T-cell (primary cell): ENCODE measurements at regions not wholly inside any gene's neighbourhood (a gene's known extent, or its start where the extent isn't known, plus 50 kb on each side); places are given as distances from the start of the nearest gene placed in this dataset.

Experiments
- ATAC-seq, 4 experiments: fragments of 200-7000 bp in 3 of 4; fragments of 150-1000 bp in 1 of 4; cut with Tn5 transposase; replicated peaks in 1 of 4; 1 replicate in 3 of 4; 2 replicates in 1 of 4; pipeline ENCODE4 v1.10.0; 2021; ENCODE audit warnings: moderate library complexity in 3 of 4, mild to moderate bottlenecking in 2 of 4, moderate number of reproducible peaks in 1 of 4
- CTCF ChIA-PET, 2 donors: fragments of 300-600 bp; sonication (Branson Sonifier 250); formaldehyde crosslinking; loops; one replicate each; lab custom pipeline; 2022; ENCODE audit warnings: antibody characterized with exemption in 2 of 2; lab: Charles Lee
- POLR2A ChIA-PET, 2 donors: fragments of 300-600 bp; sonication (Branson Sonifier 250); formaldehyde crosslinking; loops; one replicate each; lab custom pipeline; 2022; ENCODE audit warnings: antibody characterized with exemption in 2 of 2; lab: Charles Lee
- DNase-seq, 35 experiments: peaks; one replicate each; pipeline versions ENCODE4 v3.0.0 to v3.0.0-alpha.2; 2013 to 2023
- H3K27ac ChIP-seq: one replicate; pipeline ENCODE4 v1.5.1; 2013; ENCODE audit warnings: low read length
- H3K27me3 ChIP-seq, 2 experiments: replicated peaks in 1 of 2; 1 replicate in 1 of 2; 2 replicates in 1 of 2; pipeline versions ENCODE4 v1.6.1 to v1.7.0; 2013; ENCODE audit warnings: low read length in 1 of 2, mixed read lengths in 1 of 2; ENCODE audit not compliant: control insufficient read depth in 2 of 2, insufficient read depth in 2 of 2; ENCODE audit errors: extremely low read depth in 1 of 2
- H3K36me3 ChIP-seq, 2 donors: 1 replicate in 1 of 2; 2 replicates in 1 of 2; pipeline versions ENCODE4 v1.6.1 to v1.7.0; 2013; ENCODE audit warnings: low read length in 1 of 2; ENCODE audit not compliant: control insufficient read depth in 2 of 2, insufficient read depth in 1 of 2; ENCODE audit errors: extremely low read depth in 1 of 2
- H3K4me1 ChIP-seq, 2 experiments: 1 replicate in 1 of 2; 2 replicates in 1 of 2; pipeline versions ENCODE4 v1.6.1 to v1.7.0; 2013; ENCODE audit warnings: low read length in 2 of 2, mixed read lengths in 1 of 2; ENCODE audit not compliant: insufficient read depth in 2 of 2, control insufficient read depth in 1 of 2; ENCODE audit errors: extremely low read depth in 1 of 2
- H3K4me3 ChIP-seq, 2 donors: 1 replicate in 1 of 2; 2 replicates in 1 of 2; pipeline versions ENCODE4 v1.5.1 to v1.7.0; 2013; ENCODE audit warnings: mild to moderate bottlenecking in 2 of 2, low read length in 1 of 2, moderate library complexity in 1 of 2; ENCODE audit not compliant: control insufficient read depth in 1 of 2; ENCODE audit errors: extremely low read depth in 1 of 2
- H3K9me3 ChIP-seq: 2 replicates; pipeline ENCODE4 v1.7.0; 2013
- H3K27ac Mint-ChIP-seq, 2 donors: one replicate each; pipeline ENCODE4 v1.8.0; 2020 to 2021; ENCODE audit warnings: mild to moderate bottlenecking in 2 of 2, mixed read lengths in 2 of 2
- H3K27me3 Mint-ChIP-seq, 2 donors: one replicate each; pipeline ENCODE4 v1.8.0; 2021 to 2022; ENCODE audit warnings: mixed read lengths in 2 of 2
- H3K36me3 Mint-ChIP-seq: one replicate; pipeline ENCODE4 v1.8.0; 2021; ENCODE audit warnings: mixed read lengths
- H3K4me1 Mint-ChIP-seq, 3 donors: one replicate each; pipeline ENCODE4 v1.8.0; 2020 to 2022; ENCODE audit warnings: mixed read lengths in 3 of 3, mild to moderate bottlenecking in 1 of 3
- H3K4me3 Mint-ChIP-seq, 3 donors: one replicate each; pipeline ENCODE4 v1.8.0; 2020 to 2022; ENCODE audit warnings: mild to moderate bottlenecking in 3 of 3, mixed read lengths in 3 of 3, moderate library complexity in 3 of 3
- H3K9me3 Mint-ChIP-seq, 3 donors: one replicate each; pipeline ENCODE4 v1.8.0; 2020 to 2022; ENCODE audit warnings: mixed read lengths in 3 of 3
- WGBS: methylation state at CpG from one replicate; pipeline ENCODE4 v1.1.5; 2013; ENCODE audit warnings: missing lambda C conversion rate; ENCODE audit not compliant: insufficient coverage; 5-methylcytosine and 5-hydroxymethylcytosine counted together

DNA sequence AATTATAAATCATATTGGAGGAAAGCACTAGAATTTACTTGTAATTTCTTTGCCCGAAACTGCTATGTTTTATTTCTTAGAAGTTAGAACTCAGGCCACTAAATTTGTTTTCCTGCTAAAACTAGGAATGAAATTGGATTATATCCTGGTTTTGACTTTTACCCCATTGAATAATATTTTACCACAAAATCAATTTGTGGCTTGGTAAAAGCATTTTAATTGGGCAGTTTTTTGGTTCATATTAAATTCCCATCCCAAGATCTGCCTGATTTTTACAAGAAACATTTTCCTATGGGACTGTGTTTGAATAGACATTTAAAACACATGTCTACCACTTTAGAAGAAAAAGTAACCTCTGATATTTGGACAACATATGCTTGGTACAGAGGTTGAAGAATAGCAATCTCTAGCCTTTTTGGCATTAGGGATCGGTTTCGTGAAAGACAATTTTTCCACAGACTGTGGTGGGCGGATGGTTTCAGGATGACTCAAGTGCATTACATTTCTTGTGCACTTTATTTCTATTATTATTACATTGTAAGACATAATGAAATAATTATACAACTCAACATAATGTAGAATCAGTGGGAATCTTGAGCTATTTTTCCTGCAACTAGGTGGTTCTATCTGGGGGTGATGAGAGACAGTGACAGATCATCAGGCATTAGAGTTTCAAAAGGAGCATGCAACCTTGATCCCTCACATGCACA is 565.6 kb downstream of the PRR16 start:
- H3K9me3 ChIP-seq: no peaks in the 10 kb centered on the region
- no peaks in the 10 kb centered on the region for H3K27me3 ChIP-seq
- H3K36me3 Mint-ChIP-seq: no peaks in the 10 kb centered on the region
- no peak overlapping the region for H3K4me3 ChIP-seq
- ATAC-seq: no peak
- H3K4me1 ChIP-seq: no peaks in the 10 kb centered on the region
- no CpG with 5 or more reads among the region's 4 CpGs for WGBS
- POLR2A ChIA-PET: no interaction called here
- H3K36me3 ChIP-seq: no peaks in the 10 kb centered on the region
- no peak for DNase-seq
- no peak overlapping the region for H3K4me3 Mint-ChIP-seq
- no peaks in the 10 kb centered on the region for H3K4me1 Mint-ChIP-seq
- H3K27ac ChIP-seq: no peak overlapping the region
- CTCF ChIA-PET: no interaction called here
- H3K27ac Mint-ChIP-seq: no peak overlapping the region
- H3K27me3 Mint-ChIP-seq: no peaks in the 10 kb centered on the region
- peaks cover 0 to 7% (median 5%) of the 10 kb centered on the region in 3 donors for H3K9me3 Mint-ChIP-seq

DNA sequence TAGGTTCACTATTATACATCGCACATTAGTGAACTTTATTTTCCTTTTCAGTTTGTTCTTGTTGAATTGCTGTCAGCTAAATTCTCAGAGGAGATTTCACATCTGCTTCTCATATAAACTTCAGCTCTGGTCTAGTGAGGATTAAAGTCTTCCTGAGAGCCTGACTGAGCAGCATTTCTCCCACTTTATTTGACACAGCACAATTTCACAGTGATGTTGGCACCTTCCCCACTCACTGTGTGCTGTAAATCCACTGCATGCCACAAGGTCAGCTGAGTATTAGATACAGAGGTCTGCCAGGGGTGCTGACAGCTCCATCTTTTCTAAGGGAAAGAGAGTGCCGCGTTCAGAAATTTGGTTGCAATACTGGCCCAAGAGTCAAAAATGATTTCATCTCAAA is 567.4 kb downstream of the PRR16 start:
- CTCF ChIA-PET: no interaction called here
- 100% methylated on average over 2 of the region's 3 CpGs for WGBS
- H3K4me3 ChIP-seq: no peak overlapping the region
- no peaks in the 10 kb centered on the region for H3K4me1 Mint-ChIP-seq
- ATAC-seq (no peak), DNase-seq (no peak)
- H3K4me3 Mint-ChIP-seq: no peak overlapping the region
- no peaks in the 10 kb centered on the region for H3K36me3 ChIP-seq
- no peaks in the 10 kb centered on the region for H3K27me3 Mint-ChIP-seq
- POLR2A ChIA-PET: no interaction called here
- H3K9me3 Mint-ChIP-seq: peaks cover 0 to 9% (median 7%) of the 10 kb centered on the region in 3 donors
- H3K27ac ChIP-seq: no peak overlapping the region
- no peaks in the 10 kb centered on the region for H3K9me3 ChIP-seq
- no peak overlapping the region for H3K27ac Mint-ChIP-seq
- no peaks in the 10 kb centered on the region for H3K36me3 Mint-ChIP-seq
- no peaks in the 10 kb centered on the region for H3K27me3 ChIP-seq
- H3K4me1 ChIP-seq: no peaks in the 10 kb centered on the region

- Histone ChIP-seq H3K9me3 (no peaks in the 10 kb centered on the region), H3K27ac (no peak overlapping the region), H3K36me3 (no peaks in the 10 kb centered on the region), H3K4me3 (no peak overlapping the region), H3K27me3 (no peaks in the 10 kb centered on the region), H3K4me1 (no peaks in the 10 kb centered on the region)
- Mint-ChIP-seq H3K27me3 (no peaks in the 10 kb centered on the region), H3K27ac (no peak overlapping the region), H3K36me3 (no peaks in the 10 kb centered on the region), H3K9me3 (peaks cover 2 to 12% (median 8%) of the 10 kb centered on the region in 3 donors), H3K4me1 (no peaks in the 10 kb centered on the region), H3K4me3 (no peak overlapping the region)
- ATAC-seq (no peak), DNase-seq (no peak)
- ChIA-PET CTCF (no interaction called here), POLR2A (no interaction called here)
Observed at GRCh38 chr5:121033334-121033733, 569.2 kb downstream of the PRR16 start.

DNA sequence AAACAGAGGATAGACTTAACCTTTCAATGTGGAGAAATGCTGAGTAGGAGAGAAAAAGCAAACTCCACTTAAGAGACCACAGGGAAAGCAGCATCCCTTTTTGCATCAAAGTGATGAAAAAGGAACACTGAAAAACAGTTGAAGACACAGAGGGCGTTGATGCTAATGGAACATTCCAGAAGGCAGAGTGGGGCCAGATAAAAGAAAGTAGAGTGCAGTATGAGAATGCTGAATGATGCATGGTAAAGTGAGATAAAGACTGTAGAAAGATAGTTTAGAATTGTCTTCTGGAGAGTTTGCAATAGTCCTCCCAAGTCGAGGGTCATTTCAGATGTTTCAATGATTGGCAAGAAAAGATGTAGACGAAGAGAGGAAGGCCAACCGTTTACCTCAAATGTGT is 574.3 kb downstream of the PRR16 start:
- no peaks in the 10 kb centered on the region for H3K36me3 ChIP-seq
- no peak for ATAC-seq
- no peak overlapping the region for H3K27ac Mint-ChIP-seq
- H3K4me1 ChIP-seq: no peaks in the 10 kb centered on the region
- H3K4me1 Mint-ChIP-seq: no peaks in the 10 kb centered on the region
- no peak overlapping the region for H3K27ac ChIP-seq
- ChIA-PET CTCF (no interaction called here), POLR2A (no interaction called here)
- DNase-seq: no peak
- H3K27me3 Mint-ChIP-seq: no peaks in the 10 kb centered on the region
- H3K4me3 Mint-ChIP-seq: no peak overlapping the region
- no peaks in the 10 kb centered on the region for H3K27me3 ChIP-seq
- no peak overlapping the region for H3K4me3 ChIP-seq
- WGBS: 38% methylated on average over 1 of the region's 4 CpGs
- no peaks in the 10 kb centered on the region for H3K36me3 Mint-ChIP-seq
- H3K9me3 Mint-ChIP-seq: peaks cover 13 to 15% (median 15%) of the 10 kb centered on the region in 3 donors
- no peaks in the 10 kb centered on the region for H3K9me3 ChIP-seq

- Mint-ChIP-seq H3K4me3 (no peak overlapping the region), H3K27ac (no peak overlapping the region), H3K9me3 (peaks cover 0 to 8% (median 6%) of the 10 kb centered on the region in 3 donors), H3K27me3 (no peaks in the 10 kb centered on the region), H3K36me3 (no peaks in the 10 kb centered on the region), H3K4me1 (no peaks in the 10 kb centered on the region)
- ChIA-PET POLR2A (no interaction called here), CTCF (no interaction called here)
- Histone ChIP-seq H3K4me3 (no peak overlapping the region), H3K27ac (no peak overlapping the region), H3K9me3 (no peaks in the 10 kb centered on the region), H3K4me1 (no peaks in the 10 kb centered on the region), H3K27me3 (no peaks in the 10 kb centered on the region), H3K36me3 (no peaks in the 10 kb centered on the region)
- ATAC-seq (no peak), DNase-seq (no peak)
Observed at GRCh38 chr5:121049971-121050370, 585.9 kb downstream of the PRR16 start.

- POLR2A ChIA-PET: no interaction called here
- ATAC-seq: no peak
- Mint-ChIP-seq H3K4me3 (no peak overlapping the region), H3K27ac (no peak overlapping the region), H3K36me3 (no peaks in the 10 kb centered on the region), H3K9me3 (peaks cover 0 to 9% (median 6%) of the 10 kb centered on the region in 3 donors), H3K27me3 (no peaks in the 10 kb centered on the region), H3K4me1 (no peaks in the 10 kb centered on the region)
- Histone ChIP-seq H3K27ac (no peak overlapping the region), H3K9me3 (no peaks in the 10 kb centered on the region), H3K4me3 (no peak overlapping the region), H3K36me3 (no peaks in the 10 kb centered on the region), H3K4me1 (no peaks in the 10 kb centered on the region), H3K27me3 (no peaks in the 10 kb centered on the region)
- no CpG with 5 or more reads among the region's 5 CpGs for WGBS
- CTCF ChIA-PET: no interaction called here
- no peak for DNase-seq
Observed at GRCh38 chr5:121053055-121053985, 589.2 kb downstream of the PRR16 start.
